Esophagus mucosa (tissue), 1 donor: ENCODE measurements at regions not wholly inside any gene's neighbourhood (a gene's known extent, or its start where the extent isn't known, plus 50 kb on each side); places are given as distances from the start of the nearest gene placed in this dataset.
"Not testable (repeated sequence)": the region's sequence is repeated elsewhere in the genome, so short reads cannot be mapped to it uniquely, and the experiment has no call there.

Experiments used
- ATAC-seq: fragments of 200-7000 bp; cut with Tn5 transposase; one replicate; pipeline ENCODE4 v1.9.1; 2020
- donor health status: DM: yes; HTN: yes; CAD: no.

GRCh38 chr11:97454988-97455387 is 1065.2 kb downstream of the JRKL start:
- no peak for ATAC-seq

GRCh38 chr11:97460091-97460490 is 1070.3 kb downstream of the JRKL start:
- no peak for ATAC-seq

GRCh38 chr11:97461044-97461880 is 1071.4 kb downstream of the JRKL start:
- no peak for ATAC-seq

DNA sequence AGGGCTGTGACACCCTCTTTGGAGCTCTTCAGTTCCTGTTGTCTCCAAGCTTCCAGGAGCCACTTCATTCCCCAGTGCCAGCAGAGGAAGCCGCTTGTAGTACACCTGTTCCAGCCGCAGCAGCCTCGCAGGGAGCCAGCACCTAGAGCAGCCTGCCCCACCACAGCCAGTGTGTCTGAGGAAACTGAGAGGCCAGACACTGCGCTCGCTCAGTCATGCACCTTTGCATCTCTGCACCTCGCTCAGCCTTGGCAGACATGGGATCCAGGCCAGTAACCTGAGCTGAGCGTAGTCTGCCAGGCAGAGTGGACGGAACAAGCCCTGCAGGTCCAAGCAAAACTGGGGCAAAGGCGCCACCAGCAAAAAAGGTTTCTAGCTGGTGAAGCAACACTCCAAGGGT is 1072.1 kb downstream of the JRKL start:
- no peak for ATAC-seq

DNA sequence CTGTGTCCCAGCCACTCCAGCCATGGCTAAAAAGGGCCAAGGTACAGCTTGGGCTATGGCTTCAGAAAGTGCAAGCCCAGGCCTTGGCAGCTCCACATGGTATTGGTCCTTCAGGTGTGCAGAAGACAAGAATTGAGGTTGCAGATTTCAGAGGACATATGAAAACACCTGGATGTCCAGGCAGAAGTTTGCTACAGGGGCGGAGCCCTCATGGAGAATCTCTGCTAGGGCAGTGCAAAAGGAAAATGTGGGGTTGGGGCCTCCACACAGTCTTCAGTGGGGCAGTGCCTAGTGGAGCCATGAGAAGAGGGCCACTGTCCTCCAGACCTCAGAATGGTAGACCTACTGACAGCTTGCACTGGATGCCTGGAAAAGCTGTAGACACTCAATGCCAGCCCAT is 1074.1 kb downstream of the JRKL start:
- no peak for ATAC-seq

DNA sequence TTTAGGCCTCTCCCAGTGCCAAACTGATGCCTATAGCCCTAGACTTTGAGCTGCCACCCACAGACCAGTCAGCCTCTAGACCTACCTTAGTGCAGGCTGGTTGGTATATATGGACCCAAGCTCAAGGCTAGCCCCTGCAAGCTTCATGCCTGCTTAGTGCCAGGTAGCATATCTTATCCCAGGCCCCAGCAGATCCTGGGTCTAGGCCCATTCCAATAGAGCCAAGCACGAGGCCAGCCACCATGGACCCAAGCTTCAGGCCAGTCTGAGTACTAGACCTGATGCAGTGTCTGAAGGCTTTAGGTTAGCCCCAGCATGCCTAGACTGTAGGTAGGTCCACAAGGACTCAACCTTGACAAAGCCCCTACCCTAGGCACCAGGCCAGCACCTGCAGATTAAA is 1081.7 kb downstream of the JRKL start:
- no peak for ATAC-seq

- no peak for ATAC-seq
Observed at GRCh38 chr11:97487387-97487786, 1097.6 kb downstream of the JRKL start.

DNA sequence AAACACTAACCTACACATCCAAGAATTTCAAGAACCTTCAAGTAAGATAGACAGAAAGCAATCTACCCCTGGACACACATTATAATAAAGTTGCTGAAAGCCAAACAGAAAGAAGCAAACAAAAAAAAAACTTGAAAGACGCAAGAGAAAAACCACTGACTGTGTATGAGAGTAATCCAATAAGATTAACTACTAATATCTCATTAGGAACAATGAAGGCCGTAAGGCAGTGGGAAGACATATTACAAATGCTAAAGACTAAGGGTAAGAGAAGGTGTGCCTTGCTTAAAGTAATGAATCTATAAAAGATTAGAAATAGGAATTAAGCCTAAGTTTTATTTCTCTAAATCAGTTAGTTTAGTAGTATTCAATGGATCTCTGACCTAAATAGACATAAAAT is 1109.1 kb downstream of the JRKL start:
- no peak for ATAC-seq

GRCh38 chr11:97502201-97502600 is 1112.4 kb downstream of the JRKL start:
- no peak for ATAC-seq

DNA sequence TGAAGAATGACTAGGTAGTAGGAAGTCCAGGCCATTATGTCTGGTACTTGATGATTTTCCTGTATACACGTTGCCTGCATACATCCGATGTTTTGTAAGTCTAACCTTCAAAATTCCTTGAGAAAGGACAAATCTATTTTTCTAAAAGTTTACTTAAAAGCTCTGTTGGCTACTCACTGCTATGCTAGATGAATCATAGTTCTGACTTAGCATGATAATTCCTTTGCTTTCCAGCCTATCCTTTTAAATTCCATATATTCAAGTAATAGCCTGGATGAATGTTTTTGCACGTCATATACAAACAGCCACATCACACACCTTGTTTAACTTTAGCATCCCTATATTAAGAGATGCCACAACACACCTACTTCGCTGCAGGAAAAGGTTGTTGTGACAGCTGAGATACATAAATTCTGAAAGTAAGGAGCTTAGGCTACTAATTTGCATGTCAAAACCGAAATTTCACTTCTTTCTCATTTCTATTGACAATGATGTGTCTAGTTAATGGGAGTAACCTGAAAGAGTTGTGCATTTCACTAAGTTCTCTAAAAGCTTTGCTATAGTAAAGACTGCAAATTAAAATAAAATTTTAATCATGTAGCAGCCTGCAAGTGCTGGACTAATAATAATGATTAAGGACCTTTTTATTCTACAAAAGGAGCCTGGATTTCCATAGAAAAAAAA is 1116.4 kb downstream of the JRKL start:
- ATAC-seq: no peak

DNA sequence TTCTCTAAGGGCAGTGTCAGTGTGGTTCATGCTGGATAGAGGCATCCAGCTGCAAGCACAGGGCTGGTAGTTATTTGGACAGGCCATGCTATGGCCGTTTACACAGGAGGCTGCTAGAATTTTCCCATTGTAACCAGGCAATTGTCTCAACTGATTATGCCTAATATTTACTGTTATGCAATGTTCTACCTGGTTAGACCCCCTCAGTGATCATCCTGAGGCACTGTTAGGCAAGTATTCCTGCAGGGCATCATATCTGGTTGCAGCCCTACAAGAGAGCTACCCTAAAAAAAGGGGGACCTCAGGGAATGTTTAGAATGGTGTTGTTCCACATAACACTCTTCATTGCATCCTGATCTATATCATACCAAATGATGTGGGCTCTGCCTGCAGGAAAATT is 1124.6 kb downstream of the JRKL start:
- ATAC-seq: no peak

GRCh38 chr11:97516688-97517087 is 1126.9 kb downstream of the JRKL start:
- no peak for ATAC-seq

GRCh38 chr11:97525273-97525672 is 1135.5 kb downstream of the JRKL start:
- no peak for ATAC-seq

DNA sequence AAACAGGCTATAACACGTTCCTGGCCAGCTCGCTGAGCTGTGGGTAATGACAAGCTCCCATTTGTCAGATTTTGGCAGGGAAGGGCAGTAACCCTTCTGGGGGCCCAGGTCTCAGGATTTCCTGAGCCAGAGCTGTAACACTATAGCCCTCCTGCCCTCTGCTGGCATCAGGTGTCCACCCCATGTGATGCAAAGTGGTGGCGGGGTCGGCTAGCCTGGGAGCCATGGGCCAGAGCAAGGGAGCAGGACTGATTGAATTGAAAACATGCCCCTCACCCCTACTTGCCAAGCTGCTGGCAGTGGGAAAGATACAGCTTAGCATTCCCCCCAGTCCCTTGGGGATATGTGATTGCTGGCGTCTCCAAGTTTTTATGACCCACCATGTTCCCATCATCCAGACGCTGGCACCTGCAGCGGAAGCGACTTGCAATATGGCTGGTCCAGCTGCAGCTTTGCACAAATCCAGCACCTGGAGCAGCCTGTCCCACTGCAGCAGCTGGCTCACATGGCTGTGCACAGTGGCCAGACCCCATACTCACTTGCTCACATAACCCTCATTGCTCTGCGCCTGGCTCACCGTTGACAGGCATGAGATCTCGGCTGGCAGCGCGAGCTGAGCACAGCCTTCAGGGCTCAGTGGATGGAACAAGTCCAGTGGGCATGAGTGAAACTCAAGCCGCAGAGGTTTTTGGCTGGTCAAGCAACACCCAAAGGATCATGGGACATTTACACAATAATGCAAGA is 1147.8 kb downstream of the JRKL start:
- ATAC-seq: no peak

- ATAC-seq: no peak
Observed at GRCh38 chr11:97544431-97544830, 1154.6 kb downstream of the JRKL start.

- no peak for ATAC-seq
Observed at GRCh38 chr11:97548280-97548679, 1158.5 kb downstream of the JRKL start.

DNA sequence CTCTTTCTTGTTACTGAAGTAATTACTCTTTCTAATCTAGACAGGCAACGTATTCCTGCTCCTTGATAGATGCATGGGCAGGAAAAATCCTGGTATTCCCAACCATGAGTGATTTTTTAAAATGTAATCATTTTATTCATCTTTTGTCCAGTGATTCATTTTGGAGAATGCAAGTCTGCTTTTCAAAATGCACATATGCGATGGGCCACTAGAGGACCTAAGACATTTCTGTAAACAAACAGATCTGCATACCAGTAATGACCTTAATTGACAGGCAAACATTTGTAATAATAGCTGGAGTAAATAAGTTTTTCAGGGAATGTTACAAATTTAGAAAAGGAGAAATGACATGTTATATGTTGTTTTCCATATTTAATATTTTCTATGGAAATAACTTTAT is 1167.6 kb downstream of the JRKL start:
- no peak for ATAC-seq

- no peak for ATAC-seq
Observed at GRCh38 chr11:97567801-97568200, 1178.0 kb downstream of the JRKL start.

DNA sequence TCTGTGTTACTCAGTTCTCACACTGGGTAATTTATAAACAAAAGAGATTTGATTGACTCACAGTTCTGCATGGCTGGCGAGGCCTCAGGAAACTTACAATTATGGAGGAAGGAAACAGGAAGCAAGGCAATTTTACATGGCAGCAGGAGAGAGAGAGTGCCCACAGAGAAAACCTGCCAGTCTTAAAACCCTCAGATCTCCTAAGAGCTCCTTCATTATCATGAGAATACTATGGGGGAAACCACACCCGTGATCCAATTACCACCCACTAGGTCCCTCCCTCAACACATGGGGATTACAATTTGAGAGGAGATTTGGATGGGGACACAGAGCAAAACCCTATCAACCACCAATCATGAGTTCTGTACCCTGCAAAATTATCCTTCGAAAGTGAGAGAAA is 1180.8 kb downstream of the JRKL start:
- ATAC-seq: no peak

DNA sequence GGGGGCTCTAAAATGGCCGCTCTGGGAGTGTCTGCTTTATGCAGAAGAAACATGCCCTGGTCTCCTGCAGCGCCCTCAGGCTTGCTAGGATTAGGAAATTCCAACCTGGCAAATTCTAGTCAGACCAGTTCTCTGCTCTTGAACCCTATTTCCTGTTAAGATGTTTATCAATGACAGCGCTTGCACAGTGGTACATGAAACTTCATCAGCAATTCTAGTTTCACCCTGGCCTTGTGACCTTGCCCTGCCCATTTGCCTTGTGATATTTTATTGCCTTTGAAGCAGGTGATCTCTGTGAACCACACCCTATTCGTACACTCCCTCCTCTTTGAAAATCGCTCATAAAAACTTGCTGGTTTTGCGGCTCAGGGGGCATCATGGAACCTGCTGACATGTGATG is 1184.0 kb downstream of the JRKL start:
- ATAC-seq: not testable (repeated sequence)

- no peak for ATAC-seq
Observed at GRCh38 chr11:97574976-97575665, 1185.3 kb downstream of the JRKL start.

DNA sequence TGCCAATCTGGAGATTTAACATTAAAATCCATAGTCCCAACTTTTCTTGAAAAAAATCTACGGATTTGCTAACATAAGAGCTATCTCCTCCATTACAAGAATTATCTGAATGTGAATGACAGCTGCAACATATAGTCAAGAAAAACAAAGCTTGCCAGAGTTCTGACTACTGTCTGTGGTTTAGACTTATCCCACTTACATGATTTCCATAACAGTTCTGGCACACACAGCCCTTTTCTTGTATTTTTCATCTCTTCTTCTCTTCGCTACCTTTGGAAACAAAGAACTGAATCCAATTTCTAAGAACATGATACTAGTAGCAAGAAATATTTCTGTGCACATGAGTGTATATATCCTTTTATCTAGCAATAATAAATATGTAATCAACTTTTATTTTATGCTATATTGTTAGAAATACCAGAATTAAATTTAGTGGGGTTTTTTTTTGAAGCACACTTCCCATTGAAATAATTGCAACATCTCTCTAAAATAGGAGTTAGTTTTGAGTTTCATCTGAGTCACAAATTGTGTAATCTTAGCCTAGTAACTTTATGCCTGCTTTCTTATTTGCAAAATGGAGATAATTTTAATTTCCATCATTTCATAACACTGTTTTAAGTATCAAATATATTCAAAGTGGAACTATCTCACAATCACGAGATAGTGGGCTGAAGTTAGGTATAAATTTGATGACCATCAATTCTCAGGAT is 1217.6 kb downstream of the JRKL start:
- ATAC-seq: no peak
